ENCODE measurements at regions not wholly inside any gene's neighbourhood (a gene's known extent, or its start where the extent isn't known, plus 50 kb on each side); places are given as distances from the start of the nearest gene placed in this dataset.

DNA sequence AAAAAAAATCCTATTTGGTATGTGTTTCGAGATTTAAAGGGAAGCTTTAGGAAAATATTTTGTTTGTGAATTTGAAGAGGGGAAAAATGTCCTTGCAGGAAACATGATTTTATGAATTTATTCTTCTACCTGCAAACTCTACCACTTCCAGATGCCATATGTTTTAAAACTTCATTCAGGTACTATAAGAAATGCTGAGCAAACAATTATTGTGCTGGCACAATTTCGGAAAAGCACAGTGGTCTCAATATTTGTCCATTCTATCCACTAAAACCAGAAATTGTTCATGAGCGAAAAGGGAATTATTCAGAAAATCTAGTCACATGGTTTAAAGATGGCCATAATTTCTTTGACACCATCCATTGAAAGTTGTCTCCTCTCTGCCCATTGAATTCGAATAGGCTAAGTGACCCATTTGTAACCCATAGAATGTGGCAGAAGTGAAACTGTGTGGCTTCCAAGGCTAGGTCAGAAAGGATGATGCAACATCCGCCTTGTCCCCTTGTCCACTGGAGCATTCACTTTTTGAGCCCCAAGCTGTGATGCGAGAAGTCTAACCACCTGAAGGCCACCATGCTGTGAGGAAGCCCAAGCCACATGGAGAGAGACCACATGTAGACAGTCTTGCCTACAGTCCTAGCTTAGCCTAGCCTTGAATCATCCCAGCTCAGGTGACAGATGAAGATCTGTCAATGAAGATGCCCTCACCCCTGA lies 189.8 kb upstream of the PRKCQ start:
- TF ChIP-seq, protein P1, sequence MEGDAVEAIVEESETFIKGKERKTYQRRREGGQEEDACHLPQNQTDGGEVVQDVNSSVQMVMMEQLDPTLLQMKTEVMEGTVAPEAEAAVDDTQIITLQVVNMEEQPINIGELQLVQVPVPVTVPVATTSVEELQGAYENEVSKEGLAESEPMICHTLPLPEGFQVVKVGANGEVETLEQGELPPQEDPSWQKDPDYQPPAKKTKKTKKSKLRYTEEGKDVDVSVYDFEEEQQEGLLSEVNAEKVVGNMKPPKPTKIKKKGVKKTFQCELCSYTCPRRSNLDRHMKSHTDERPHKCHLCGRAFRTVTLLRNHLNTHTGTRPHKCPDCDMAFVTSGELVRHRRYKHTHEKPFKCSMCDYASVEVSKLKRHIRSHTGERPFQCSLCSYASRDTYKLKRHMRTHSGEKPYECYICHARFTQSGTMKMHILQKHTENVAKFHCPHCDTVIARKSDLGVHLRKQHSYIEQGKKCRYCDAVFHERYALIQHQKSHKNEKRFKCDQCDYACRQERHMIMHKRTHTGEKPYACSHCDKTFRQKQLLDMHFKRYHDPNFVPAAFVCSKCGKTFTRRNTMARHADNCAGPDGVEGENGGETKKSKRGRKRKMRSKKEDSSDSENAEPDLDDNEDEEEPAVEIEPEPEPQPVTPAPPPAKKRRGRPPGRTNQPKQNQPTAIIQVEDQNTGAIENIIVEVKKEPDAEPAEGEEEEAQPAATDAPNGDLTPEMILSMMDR (IDR thresholded peaks at IDR 0.05), result no peak
- no peak for TF ChIP-seq POLR2A (IDR thresholded peaks at IDR 0.05)
